Mesodermal cell (in vitro differentiated cells): ENCODE measurements at regions not wholly inside any gene's neighbourhood (a gene's known extent, or its start where the extent isn't known, plus 50 kb on each side); places are given as distances from the start of the nearest gene placed in this dataset.

ENCODE experiments used
- H3K27ac ChIP-seq: 2 replicates; pipeline ENCODE4 v1.7.0; 2013; ENCODE audit warnings: mild to moderate bottlenecking, low read depth, low read length, moderate library complexity; ENCODE audit not compliant: severe bottlenecking
- H3K36me3 ChIP-seq: 2 replicates; pipeline ENCODE4 v1.7.1; 2013; ENCODE audit warnings: mild to moderate bottlenecking, low read length, moderate library complexity; ENCODE audit not compliant: control insufficient read depth, insufficient read depth
- H3K4me1 ChIP-seq: one replicate; pipeline ENCODE4 v1.7.1; 2013; ENCODE audit warnings: mild to moderate bottlenecking, low read length; ENCODE audit not compliant: insufficient read depth, control insufficient read depth, poor library complexity, severe bottlenecking
- H3K4me3 ChIP-seq: 2 replicates; pipeline ENCODE4 v1.7.0; 2013; ENCODE audit warnings: low read length, control low read depth, mild to moderate bottlenecking; ENCODE audit not compliant: insufficient read depth, poor library complexity, severe bottlenecking; ENCODE audit errors: extremely low read depth
- H3K9me3 ChIP-seq: 2 replicates; pipeline ENCODE4 v1.7.1; 2013; ENCODE audit warnings: mild to moderate bottlenecking, low read length, moderate library complexity; ENCODE audit not compliant: control insufficient read depth
- WGBS, 2 experiments: methylation state at CpG; one replicate each; pipeline ENCODE4 v1.1.5; 2013; ENCODE audit warnings: missing lambda C conversion rate in 2 of 2; ENCODE audit not compliant: insufficient coverage in 2 of 2; 5-methylcytosine and 5-hydroxymethylcytosine counted together

- Histone ChIP-seq H3K4me1 (no peaks in the 10 kb centered on the region), H3K27ac (no peak overlapping the region), H3K36me3 (no peaks in the 10 kb centered on the region), H3K4me3 (no peak overlapping the region), H3K9me3 (no peaks in the 10 kb centered on the region)
- 76 to 77% methylated on average over 8 of the region's 9 CpGs for WGBS, 2 experiments
Observed at GRCh38 chr12:29086325-29087271, 62.5 kb upstream of the FAR2 start.

- H3K4me1 ChIP-seq, result no peaks in the 10 kb centered on the region
- no peak overlapping the region for H3K4me3 ChIP-seq
- no peaks in the 10 kb centered on the region for H3K9me3 ChIP-seq
- H3K36me3 ChIP-seq, result no peaks in the 10 kb centered on the region
- H3K27ac ChIP-seq, result no peak overlapping the region
Observed at GRCh38 chr12:29088611-29089219, 60.4 kb upstream of the FAR2 start.
